Bronchial epithelial cell (primary cell): ENCODE measurements at regions not wholly inside any gene's neighbourhood (a gene's known extent, or its start where the extent isn't known, plus 50 kb on each side); places are given as distances from the start of the nearest gene placed in this dataset.

ENCODE experiments used
- DNase-seq: peaks from one replicate; pipeline ENCODE4 v3.0.0-alpha.2; 2010; ENCODE audit warnings: low read depth
- FAIRE-seq: peaks from 2 replicates; lab custom pipeline; 2011; peaks lifted over from hg19 to GRCh38; lab: Jason Lieb, UNC
- H3K27me3 ChIP-seq: 2 replicates; pipeline ENCODE4 v1.5.1; 2011; ENCODE audit warnings: low read length; ENCODE audit not compliant: control insufficient read depth, insufficient read depth
- H3K36me3 ChIP-seq: 2 replicates; pipeline ENCODE4 v1.5.1; 2011; ENCODE audit warnings: low read length; ENCODE audit not compliant: control insufficient read depth, insufficient read depth
- H3K4me3 ChIP-seq: 2 replicates; pipeline ENCODE4 v1.5.1; 2011; ENCODE audit warnings: mild to moderate bottlenecking, low read depth, low read length, control low read depth
- CTCF ChIP-seq: IDR thresholded peaks from 2 replicates; pipeline ENCODE4 v1.5.1; 2011; ENCODE audit warnings: mild to moderate bottlenecking, moderate library complexity, low read length, control low read depth, inconsistent platforms; ENCODE audit not compliant: insufficient read depth, severe bottlenecking

DNA sequence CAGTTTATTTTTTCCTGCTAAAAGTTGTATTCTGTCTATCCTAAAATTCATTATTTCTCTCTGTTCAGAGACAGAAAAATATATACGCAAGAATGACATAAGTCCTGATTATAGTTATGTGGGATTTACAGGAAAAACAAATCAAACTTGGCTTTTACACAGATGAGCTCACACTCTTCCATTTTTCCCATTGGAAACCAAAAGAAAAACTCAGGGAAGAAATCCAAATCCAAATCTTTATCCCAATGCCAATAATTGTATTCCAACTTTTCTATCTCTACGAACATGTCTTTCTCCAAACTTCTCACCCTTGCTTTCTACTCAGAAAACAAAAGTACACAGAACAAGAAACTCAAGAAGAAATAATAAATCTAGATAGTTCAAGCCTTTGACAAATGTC is 249.1 kb upstream of the TMEFF2 start:
- Histone ChIP-seq H3K4me3 (no peak overlapping the region), H3K27me3 (no peaks in the 10 kb centered on the region), H3K36me3 (no peaks in the 10 kb centered on the region)
- TF ChIP-seq CTCF = no peak
- DNase-seq = no peak
- FAIRE-seq = no peak

GRCh38 chr2:192438239-192438638 is 243.5 kb upstream of the TMEFF2 start:
- FAIRE-seq = no peak
- Histone ChIP-seq H3K36me3 (no peaks in the 10 kb centered on the region), H3K4me3 (no peak overlapping the region), H3K27me3 (no peaks in the 10 kb centered on the region)
- DNase-seq = no peak
- no peak for TF ChIP-seq CTCF

GRCh38 chr2:192437653-192438052 is 242.9 kb upstream of the TMEFF2 start:
- TF ChIP-seq CTCF = no peak
- Histone ChIP-seq H3K27me3 (no peaks in the 10 kb centered on the region), H3K4me3 (no peak overlapping the region), H3K36me3 (no peaks in the 10 kb centered on the region)
- FAIRE-seq (no peak), DNase-seq (no peak)

- DNase-seq (no peak), FAIRE-seq (no peak)
- TF ChIP-seq CTCF = no peak
- Histone ChIP-seq H3K4me3 (no peak overlapping the region), H3K36me3 (no peaks in the 10 kb centered on the region), H3K27me3 (no peaks in the 10 kb centered on the region)
These were observed 229.5 kb upstream of the TMEFF2 start for GRCh38 chr2:192424243-192424642.

DNA sequence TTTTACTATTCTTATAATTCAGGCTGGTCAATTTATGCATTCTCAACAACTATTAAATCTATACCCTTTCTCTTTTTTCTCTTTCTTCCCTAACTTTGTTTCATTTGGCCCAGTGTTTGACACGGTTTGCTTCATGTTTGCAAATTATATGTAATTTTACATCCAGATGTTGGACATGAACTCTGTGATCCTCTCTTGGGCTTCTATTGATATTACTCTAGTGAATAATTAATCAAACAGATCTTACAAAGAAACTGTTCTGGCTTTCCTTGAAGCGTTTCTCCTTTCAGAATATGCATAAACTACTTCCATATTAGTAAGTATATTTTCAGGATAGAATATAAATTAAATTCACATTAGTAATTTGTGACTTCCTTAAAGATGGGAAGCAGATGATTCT is 225.1 kb upstream of the TMEFF2 start:
- Histone ChIP-seq H3K36me3 (no peaks in the 10 kb centered on the region), H3K4me3 (no peak overlapping the region), H3K27me3 (no peaks in the 10 kb centered on the region)
- TF ChIP-seq CTCF = no peak
- no peak for FAIRE-seq
- no peak for DNase-seq

DNA sequence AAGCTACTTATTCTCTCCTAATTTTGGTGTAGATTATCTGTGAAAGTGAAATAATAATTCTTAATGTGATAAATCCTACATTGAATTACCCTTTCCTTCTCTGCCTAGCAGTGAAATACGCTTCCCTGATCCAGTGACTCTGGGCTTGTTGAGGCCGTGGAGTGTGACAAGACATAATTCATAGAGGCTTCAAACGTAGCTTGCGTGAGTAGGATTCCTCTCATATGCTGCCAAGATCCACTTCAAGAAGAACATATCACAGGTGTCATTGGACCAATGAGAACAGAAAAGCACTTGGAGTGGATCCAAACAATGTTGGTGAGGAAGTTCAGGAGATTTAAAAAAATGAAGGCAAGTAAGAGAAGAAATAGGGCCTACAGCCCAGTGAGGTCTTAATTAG is 221.3 kb upstream of the TMEFF2 start:
- FAIRE-seq (no peak), DNase-seq (no peak)
- no peak for TF ChIP-seq CTCF
- no peaks in the 10 kb centered on the region for H3K36me3 ChIP-seq
- no peaks in the 10 kb centered on the region for H3K27me3 ChIP-seq
- no peak overlapping the region for H3K4me3 ChIP-seq
